H1 (cell line): ENCODE measurements at regions not wholly inside any gene's neighbourhood (a gene's known extent, or its start where the extent isn't known, plus 50 kb on each side); places are given as distances from the start of the nearest gene placed in this dataset.
A peak's percentile ranks its signal among the peaks of the same experiment; 100 is the strongest.

Source experiments
- CTCF ChIA-PET: fragments of 300-600 bp; sonication (Branson Sonifier 250); formaldehyde crosslinking; loops from one replicate; lab custom pipeline; 2021; ENCODE audit not compliant: partially characterized antibody; lab: Charles Lee
- POLR2A ChIA-PET: fragments of 300-600 bp; sonication (Branson Sonifier 250); formaldehyde crosslinking; loops from one replicate; lab custom pipeline; 2021; ENCODE audit warnings: inconsistent platforms; ENCODE audit not compliant: partially characterized antibody; lab: Charles Lee
- DNase-seq, 2 experiments: peaks; one replicate each; pipeline versions ENCODE4 v3.0.0 to v3.0.0-alpha.2; 2010 to 2022; ENCODE audit warnings: low spot score in 2 of 2, low read depth in 1 of 2, mixed read lengths in 1 of 2
- FAIRE-seq: peaks from 2 replicates; lab custom pipeline; 2011; peaks lifted over from hg19 to GRCh38; lab: Jason Lieb, UNC
- H2AFZ ChIP-seq: 2 replicates; pipeline ENCODE4 v1.8.1; 2012; ENCODE audit warnings: low read length, inconsistent platforms
- H2AK5ac ChIP-seq: 2 replicates; pipeline ENCODE4 v1.6.1; 2013; ENCODE audit warnings: low read depth, low read length
- H2BK120ac ChIP-seq: replicated peaks from 2 replicates; pipeline ENCODE3; 2013; ENCODE audit warnings: low read depth, low read length, inconsistent platforms
- H2BK12ac ChIP-seq: 2 replicates; pipeline ENCODE4 v1.6.1; 2013; ENCODE audit warnings: low read depth, low read length
- H2BK15ac ChIP-seq: 2 replicates; pipeline ENCODE4 v1.6.1; 2013; ENCODE audit warnings: low read length
- H2BK20ac ChIP-seq: 2 replicates; pipeline ENCODE4 v1.6.1; 2013; ENCODE audit warnings: low read length
- H2BK5ac ChIP-seq: 2 replicates; pipeline ENCODE4 v1.6.1; 2013; ENCODE audit warnings: low read depth, low read length
- H3K14ac ChIP-seq: 2 replicates; pipeline ENCODE4 v1.6.1; 2013; ENCODE audit warnings: inconsistent platforms; ENCODE audit not compliant: insufficient read length
- H3K18ac ChIP-seq: 2 replicates; pipeline ENCODE4 v1.6.1; 2013; ENCODE audit warnings: low read length; ENCODE audit errors: extremely low read depth
- H3K23ac ChIP-seq: 2 replicates; pipeline ENCODE4 v1.6.1; 2013; ENCODE audit warnings: inconsistent platforms; ENCODE audit not compliant: insufficient read length
- H3K23me2 ChIP-seq: 2 replicates; pipeline ENCODE4 v1.6.1; 2013; ENCODE audit warnings: low read depth, low read length
- H3K27ac ChIP-seq: 2 replicates; pipeline ENCODE4 v1.6.1; 2011; ENCODE audit warnings: low read depth, low read length, inconsistent platforms
- H3K27me3 ChIP-seq, 4 experiments: replicated peaks in 1 of 4; 1 replicate in 1 of 4; 2 replicates in 3 of 4; pipeline versions ENCODE4 v1.6.1 to v1.8.1; 2011 to 2013; ENCODE audit warnings: low read length in 3 of 4, mild to moderate bottlenecking in 3 of 4, inconsistent platforms in 2 of 4, mixed read lengths in 2 of 4, moderate library complexity in 1 of 4; ENCODE audit not compliant: control insufficient read depth in 3 of 4, insufficient read depth in 3 of 4; ENCODE audit errors: extremely low read depth in 1 of 4
- H3K36me3 ChIP-seq, 4 experiments: 2 replicates each; pipeline versions ENCODE4 v1.6.1 to v1.8.1; 2011 to 2013; ENCODE audit warnings: mild to moderate bottlenecking in 4 of 4, low read length in 3 of 4, moderate library complexity in 2 of 4, control low read depth in 1 of 4, inconsistent platforms in 1 of 4; ENCODE audit not compliant: insufficient read depth in 4 of 4, control insufficient read depth in 2 of 4
- H3K4ac ChIP-seq: replicated peaks from 2 replicates; pipeline ENCODE3; 2013; ENCODE audit warnings: low read length, low read depth, mixed read lengths, inconsistent platforms; ENCODE audit not compliant: insufficient read length
- H3K4me1 ChIP-seq, 4 experiments: replicated peaks in 1 of 4; 1 replicate in 1 of 4; 2 replicates in 3 of 4; pipeline versions ENCODE4 v1.6.1 to v1.8.1; 2011 to 2013; ENCODE audit warnings: low read length in 3 of 4, inconsistent platforms in 2 of 4, mixed read lengths in 1 of 4; ENCODE audit not compliant: insufficient read depth in 4 of 4, control insufficient read depth in 3 of 4
- H3K4me2 ChIP-seq, 2 experiments: 2 replicates each; pipeline versions ENCODE4 v1.6.1 to v1.8.1; 2011 to 2013; ENCODE audit warnings: low read depth in 2 of 2, low read length in 2 of 2, control low read depth in 1 of 2, inconsistent platforms in 1 of 2, mild to moderate bottlenecking in 1 of 2; ENCODE audit not compliant: insufficient read depth in 1 of 2
- H3K4me3 ChIP-seq, 4 experiments: fragments of 200-600, 300-600 bp in 1 of 4; sonication (generic), shearing (Covaris generic), sonication (Bioruptor Twin) in 1 of 4; 2 replicates each; pipeline versions ENCODE4 v1.5.1 to v1.8.1; 2011 to 2016; ENCODE audit warnings: low read length in 4 of 4, low read depth in 3 of 4, control low read depth in 2 of 4, inconsistent platforms in 2 of 4, mild to moderate bottlenecking in 2 of 4, mixed read lengths in 1 of 4, moderate library complexity in 1 of 4; ENCODE audit not compliant: insufficient read depth in 2 of 4; ENCODE audit errors: extremely low read depth in 1 of 4
- H3K56ac ChIP-seq: replicated peaks from 2 replicates; pipeline ENCODE3; 2013; ENCODE audit warnings: low read depth, mild to moderate bottlenecking, mixed read lengths, low read length, inconsistent platforms; ENCODE audit not compliant: insufficient read length
- H3K79me1 ChIP-seq: 2 replicates; pipeline ENCODE4 v1.6.1; 2013; ENCODE audit warnings: low read depth, low read length, control low read depth
- H3K79me2 ChIP-seq, 2 experiments: 2 replicates each; pipeline versions ENCODE4 v1.6.1 to v1.8.1; 2012 to 2013; ENCODE audit warnings: low read length in 2 of 2, mild to moderate bottlenecking in 2 of 2, inconsistent platforms in 1 of 2; ENCODE audit not compliant: insufficient read depth in 2 of 2, control insufficient read depth in 1 of 2
- H3K9ac ChIP-seq, 4 experiments: replicated peaks in 1 of 4; 1 replicate in 1 of 4; 2 replicates in 3 of 4; pipeline versions ENCODE4 v1.6.1 to v1.8.1; 2011 to 2013; ENCODE audit warnings: low read depth in 3 of 4, low read length in 3 of 4, control low read depth in 2 of 4, mild to moderate bottlenecking in 2 of 4, moderate library complexity in 2 of 4, inconsistent platforms in 1 of 4; ENCODE audit errors: extremely low read depth in 1 of 4
- H3K9me3 ChIP-seq, 2 experiments: 2 replicates each; pipeline versions ENCODE4 v1.6.1 to v1.8.1; 2012 to 2013; ENCODE audit warnings: mild to moderate bottlenecking in 2 of 2, moderate library complexity in 2 of 2, control low read depth in 1 of 2, inconsistent platforms in 1 of 2, low read depth in 1 of 2, low read length in 1 of 2, mixed read lengths in 1 of 2; ENCODE audit not compliant: insufficient read depth in 2 of 2
- H4K20me1 ChIP-seq, 2 experiments: replicated peaks in 1 of 2; 2 replicates each; pipeline versions ENCODE3 to v1.8.1; 2011 to 2013; ENCODE audit warnings: inconsistent platforms in 2 of 2, low read length in 2 of 2, mild to moderate bottlenecking in 1 of 2; ENCODE audit not compliant: insufficient read depth in 2 of 2, control insufficient read depth in 1 of 2
- H4K5ac ChIP-seq: 2 replicates; pipeline ENCODE4 v1.6.1; 2013; ENCODE audit warnings: low read length, low read depth, mixed read lengths, inconsistent platforms; ENCODE audit not compliant: insufficient read length
- H4K8ac ChIP-seq: 2 replicates; pipeline ENCODE4 v1.8.0; 2013; ENCODE audit warnings: mild to moderate bottlenecking, moderate library complexity, low read length, inconsistent platforms; ENCODE audit not compliant: insufficient read depth; ENCODE audit errors: extremely low read depth
- H4K91ac ChIP-seq: replicated peaks from 2 replicates; pipeline ENCODE3; 2013; ENCODE audit warnings: low read length, mixed read lengths, inconsistent platforms; ENCODE audit not compliant: insufficient read length
- ASH2L ChIP-seq: fragments of 200-600, 300-600 bp; sonication (generic); IDR thresholded peaks from one replicate; pipeline ENCODE4 v1.7.1; 2017; ENCODE audit warnings: low read length
- RAD21 ChIP-seq, 2 experiments: IDR thresholded peaks in 1 of 2; conservative IDR thresholded peaks in 1 of 2; 2 replicates each; pipeline ENCODE4 v1.6.1; 2011; ENCODE audit warnings: low read depth in 2 of 2, low read length in 2 of 2, improper control_type of control experiment in 1 of 2, inconsistent platforms in 1 of 2, mild to moderate bottlenecking in 1 of 2, moderate library complexity in 1 of 2
- WGBS, 2 experiments: shearing (Covaris generic) in 1 of 2; methylation state at CpG; one replicate each; pipeline versions ENCODE4 v1.1.6 to v1.1.7; 2013 to 2015; ENCODE audit warnings: low lambda C conversion rate in 2 of 2, mixed read lengths in 2 of 2, inconsistent platforms in 1 of 2, low coverage in 1 of 2, missing lambda C conversion rate in 1 of 2; ENCODE audit not compliant: insufficient replicate concordance in 2 of 2, insufficient coverage in 1 of 2, insufficient read length in 1 of 2; ENCODE audit errors: extremely low coverage in 1 of 2, missing lambda C conversion rate in 1 of 2; 5-methylcytosine and 5-hydroxymethylcytosine counted together
- TF ChIP-seq, protein P1 (sequence below), 3 experiments: IDR thresholded peaks; 1 replicate in 2 of 3; 2 replicates in 1 of 3; pipeline versions ENCODE4 v1.5.1 to v1.6.1; 2011; ENCODE audit warnings: low read length in 3 of 3, mild to moderate bottlenecking in 3 of 3, inconsistent platforms in 2 of 3, low read depth in 1 of 3, moderate library complexity in 1 of 3; ENCODE audit not compliant: insufficient read depth in 1 of 3; ENCODE audit errors: control extremely low read depth in 1 of 3

DNA sequence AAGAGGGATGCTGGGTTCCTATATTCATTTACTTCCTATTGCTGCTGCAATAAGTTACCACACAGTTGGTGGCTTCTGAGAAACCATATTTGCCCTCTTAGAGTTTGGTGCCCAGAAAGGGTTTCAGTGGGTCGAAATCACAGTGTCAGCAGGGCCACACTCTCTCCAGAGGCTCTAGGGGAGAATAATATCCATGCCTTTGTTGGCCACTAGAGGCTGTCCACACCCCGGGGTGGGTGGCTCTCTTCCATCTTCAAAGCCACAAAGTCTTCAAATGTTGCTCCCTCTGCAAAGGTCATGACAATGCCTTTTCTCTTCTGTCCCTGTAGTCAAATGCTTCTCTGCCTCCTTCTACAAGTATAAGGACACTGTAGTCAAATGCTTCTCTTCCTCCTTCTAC lies 989.4 kb downstream of the CCSER2 start:
- H2BK120ac ChIP-seq = no peak overlapping the region
- no peak overlapping the region for H4K91ac ChIP-seq
- H3K23me2 ChIP-seq = no peaks in the 10 kb centered on the region
- H3K27me3 ChIP-seq = no peaks in the 10 kb centered on the region
- H3K56ac ChIP-seq = no peak overlapping the region
- H4K5ac ChIP-seq = no peak overlapping the region
- H2AFZ ChIP-seq = no peak overlapping the region
- H3K23ac ChIP-seq = no peak overlapping the region
- TF ChIP-seq ASH2L (no peak), RAD21 (IDR thresholded peaks at IDR 0.05 in 1 of 2, conservative IDR thresholded peaks at IDR 0.05 in 1 of 2; ENCODE audit: low read depth in 2 of 2, low read length in 2 of 2) (peak; percentile 55 to 59)
- TF ChIP-seq, protein P1, sequence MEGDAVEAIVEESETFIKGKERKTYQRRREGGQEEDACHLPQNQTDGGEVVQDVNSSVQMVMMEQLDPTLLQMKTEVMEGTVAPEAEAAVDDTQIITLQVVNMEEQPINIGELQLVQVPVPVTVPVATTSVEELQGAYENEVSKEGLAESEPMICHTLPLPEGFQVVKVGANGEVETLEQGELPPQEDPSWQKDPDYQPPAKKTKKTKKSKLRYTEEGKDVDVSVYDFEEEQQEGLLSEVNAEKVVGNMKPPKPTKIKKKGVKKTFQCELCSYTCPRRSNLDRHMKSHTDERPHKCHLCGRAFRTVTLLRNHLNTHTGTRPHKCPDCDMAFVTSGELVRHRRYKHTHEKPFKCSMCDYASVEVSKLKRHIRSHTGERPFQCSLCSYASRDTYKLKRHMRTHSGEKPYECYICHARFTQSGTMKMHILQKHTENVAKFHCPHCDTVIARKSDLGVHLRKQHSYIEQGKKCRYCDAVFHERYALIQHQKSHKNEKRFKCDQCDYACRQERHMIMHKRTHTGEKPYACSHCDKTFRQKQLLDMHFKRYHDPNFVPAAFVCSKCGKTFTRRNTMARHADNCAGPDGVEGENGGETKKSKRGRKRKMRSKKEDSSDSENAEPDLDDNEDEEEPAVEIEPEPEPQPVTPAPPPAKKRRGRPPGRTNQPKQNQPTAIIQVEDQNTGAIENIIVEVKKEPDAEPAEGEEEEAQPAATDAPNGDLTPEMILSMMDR (IDR thresholded peaks at IDR 0.05; ENCODE audit: control extremely low read depth in 1 of 3, insufficient read depth in 1 of 3, low read depth in 1 of 3, low read length in 3 of 3) = peak; percentile 33 to 54 (median 40)
- H2AK5ac ChIP-seq = no peak overlapping the region
- ChIA-PET CTCF (no interaction called here), POLR2A (no interaction called here)
- no peak overlapping the region for H2BK15ac ChIP-seq
- 93% methylated on average over 2 of the region's 2 CpGs; no CpG with 5 or more reads in 1 of the 2 experiments for WGBS, 2 experiments
- no peaks in the 10 kb centered on the region for H3K79me2 ChIP-seq
- no peak overlapping the region for H3K14ac ChIP-seq
- H3K4me3 ChIP-seq = no peak overlapping the region
- H3K4me1 ChIP-seq = no peaks in the 10 kb centered on the region
- H3K4me2 ChIP-seq = no peak overlapping the region
- no peak overlapping the region for H3K18ac ChIP-seq
- no peak overlapping the region for H2BK5ac ChIP-seq
- H3K9me3 ChIP-seq = no peaks in the 10 kb centered on the region
- no peaks in the 10 kb centered on the region for H3K36me3 ChIP-seq
- H2BK20ac ChIP-seq = no peak overlapping the region
- H4K20me1 ChIP-seq = no peaks in the 10 kb centered on the region
- FAIRE-seq (no peak), DNase-seq (no peak)
- no peak overlapping the region for H2BK12ac ChIP-seq
- no peak overlapping the region for H3K9ac ChIP-seq
- H3K79me1 ChIP-seq = no peaks in the 10 kb centered on the region
- H4K8ac ChIP-seq = no peak overlapping the region
- H3K4ac ChIP-seq = no peak overlapping the region
- no peak overlapping the region for H3K27ac ChIP-seq
